Upper lobe of left lung (tissue), 4 donors: ENCODE measurements at regions not wholly inside any gene's neighbourhood (a gene's known extent, or its start where the extent isn't known, plus 50 kb on each side); places are given as distances from the start of the nearest gene placed in this dataset.

ENCODE experiments used
- EP300 ChIP-seq, 4 donors: sonication (generic); formaldehyde crosslinking; IDR thresholded peaks; one replicate each; pipeline ENCODE4 v1.5.1; 2017; ENCODE audit warnings: antibody characterized with exemption in 4 of 4, control low read depth in 2 of 4
- POLR2A ChIP-seq, 4 donors: fragments of 450-650 bp; IDR thresholded peaks; one replicate each; pipeline ENCODE4 v1.5.1; 2016 to 2017; ENCODE audit warnings: antibody characterized with exemption in 4 of 4, mild to moderate bottlenecking in 2 of 4
- POLR2AphosphoS5 ChIP-seq, 2 donors: sonication (generic); formaldehyde crosslinking; IDR thresholded peaks; one replicate each; pipeline ENCODE4 v1.5.1; 2017; ENCODE audit warnings: antibody characterized with exemption in 2 of 2
- TF ChIP-seq, protein P1 (sequence below), 6 experiments: fragments of 450-650 bp in 4 of 6; fragments of 200-600 bp in 2 of 6; sonication (generic) in 2 of 6; IDR thresholded peaks; one replicate each; pipeline ENCODE4 v1.5.1; 2016 to 2019; ENCODE audit warnings: antibody characterized with exemption in 6 of 6

DNA sequence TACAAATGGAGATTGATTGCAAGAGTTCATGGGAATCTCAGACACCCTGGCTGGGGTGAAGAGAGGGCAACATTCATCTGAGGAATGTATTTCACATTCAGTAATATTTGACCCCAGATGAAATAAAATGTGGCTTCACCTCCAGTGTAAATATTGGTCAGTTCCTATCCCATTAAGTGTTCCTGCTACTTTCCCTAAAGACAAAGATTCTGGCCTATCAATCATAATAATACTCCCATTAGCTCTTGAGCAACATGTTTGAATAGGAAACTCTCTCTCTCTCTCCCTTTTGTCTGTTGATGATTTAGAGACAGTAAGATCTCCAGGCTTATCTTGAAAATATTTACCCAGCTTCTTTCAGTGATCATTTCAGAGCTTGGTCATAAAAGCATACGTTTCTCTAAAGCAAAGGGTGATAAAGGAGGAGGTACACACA is 70.1 kb downstream of the KCNJ2 start:
- TF ChIP-seq, protein P1, sequence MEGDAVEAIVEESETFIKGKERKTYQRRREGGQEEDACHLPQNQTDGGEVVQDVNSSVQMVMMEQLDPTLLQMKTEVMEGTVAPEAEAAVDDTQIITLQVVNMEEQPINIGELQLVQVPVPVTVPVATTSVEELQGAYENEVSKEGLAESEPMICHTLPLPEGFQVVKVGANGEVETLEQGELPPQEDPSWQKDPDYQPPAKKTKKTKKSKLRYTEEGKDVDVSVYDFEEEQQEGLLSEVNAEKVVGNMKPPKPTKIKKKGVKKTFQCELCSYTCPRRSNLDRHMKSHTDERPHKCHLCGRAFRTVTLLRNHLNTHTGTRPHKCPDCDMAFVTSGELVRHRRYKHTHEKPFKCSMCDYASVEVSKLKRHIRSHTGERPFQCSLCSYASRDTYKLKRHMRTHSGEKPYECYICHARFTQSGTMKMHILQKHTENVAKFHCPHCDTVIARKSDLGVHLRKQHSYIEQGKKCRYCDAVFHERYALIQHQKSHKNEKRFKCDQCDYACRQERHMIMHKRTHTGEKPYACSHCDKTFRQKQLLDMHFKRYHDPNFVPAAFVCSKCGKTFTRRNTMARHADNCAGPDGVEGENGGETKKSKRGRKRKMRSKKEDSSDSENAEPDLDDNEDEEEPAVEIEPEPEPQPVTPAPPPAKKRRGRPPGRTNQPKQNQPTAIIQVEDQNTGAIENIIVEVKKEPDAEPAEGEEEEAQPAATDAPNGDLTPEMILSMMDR (IDR thresholded peaks at IDR 0.05) = no peak
- TF ChIP-seq POLR2A (IDR thresholded peaks at IDR 0.05) (no peak), EP300 (IDR thresholded peaks at IDR 0.05) (no peak), POLR2AphosphoS5 (IDR thresholded peaks at IDR 0.05) (no peak)
